GM23248 (cell line): ENCODE measurements at regions not wholly inside any gene's neighbourhood (a gene's known extent, or its start where the extent isn't known, plus 50 kb on each side); places are given as distances from the start of the nearest gene placed in this dataset.
"Not testable (repeated sequence)": the region's sequence is repeated elsewhere in the genome, so short reads cannot be mapped to it uniquely, and the experiment has no call there.

Experiments
- DNase-seq: peaks from one replicate; pipeline ENCODE4 v3.0.0-alpha.2; 2015
- H2AFZ ChIP-seq: fragments of 200-600 bp; sonication (generic); 2 replicates; pipeline ENCODE4 v1.6.1; 2016; ENCODE audit warnings: antibody characterized with exemption
- H3F3A ChIP-seq: fragments of 200-600 bp; sonication (generic); 2 replicates; pipeline ENCODE4 v1.6.1; 2016; ENCODE audit warnings: mild to moderate bottlenecking, antibody characterized with exemption, mixed run types; ENCODE audit not compliant: insufficient read depth
- H3K27ac ChIP-seq: fragments of 200-600 bp; sonication (generic); 2 replicates; pipeline ENCODE4 v1.5.1; 2016; ENCODE audit warnings: mild to moderate bottlenecking
- H3K27me3 ChIP-seq: fragments of 200-600 bp; sonication (generic); replicated peaks from 2 replicates; pipeline ENCODE4 v1.6.1; 2016; ENCODE audit warnings: mild to moderate bottlenecking; ENCODE audit not compliant: insufficient read depth
- H3K36me3 ChIP-seq: fragments of 200-600 bp; sonication (generic); 2 replicates; pipeline ENCODE4 v1.6.1; 2016; ENCODE audit warnings: low read depth, mild to moderate bottlenecking
- H3K4me1 ChIP-seq: fragments of 200-600 bp; sonication (generic); 2 replicates; pipeline ENCODE4 v1.6.1; 2016; ENCODE audit warnings: mild to moderate bottlenecking; ENCODE audit not compliant: insufficient read depth
- H3K4me2 ChIP-seq: fragments of 200-600 bp; sonication (generic); one replicate; pipeline ENCODE4 v1.6.1; 2016; ENCODE audit warnings: mild to moderate bottlenecking; ENCODE audit not compliant: unreplicated experiment
- H3K4me3 ChIP-seq: fragments of 200-600 bp; sonication (generic); 2 replicates; pipeline ENCODE4 v1.5.1; 2016; ENCODE audit warnings: mild to moderate bottlenecking
- H3K79me2 ChIP-seq: fragments of 200-600 bp; sonication (generic); 2 replicates; pipeline ENCODE4 v1.6.1; 2016; ENCODE audit warnings: mild to moderate bottlenecking; ENCODE audit not compliant: insufficient read depth
- H3K9ac ChIP-seq: fragments of 200-600 bp; sonication (generic); 2 replicates; pipeline ENCODE4 v1.6.1; 2016; ENCODE audit warnings: mild to moderate bottlenecking
- H3K9me2 ChIP-seq: fragments of 200-600 bp; sonication (generic); 2 replicates; pipeline ENCODE4 v1.6.1; 2016; ENCODE audit warnings: mixed run types, mild to moderate bottlenecking, moderate library complexity; ENCODE audit not compliant: insufficient read depth
- H3K9me3 ChIP-seq: fragments of 200-600 bp; sonication (generic); one replicate; pipeline ENCODE4 v1.6.1; 2017; ENCODE audit warnings: low read depth
- H4K20me1 ChIP-seq: fragments of 200-600 bp; sonication (generic); 2 replicates; pipeline ENCODE4 v1.6.0; 2016; ENCODE audit not compliant: insufficient read depth
- EZH2 ChIP-seq: fragments of 200-600 bp; sonication (generic); IDR thresholded peaks from 2 replicates; pipeline ENCODE4 v1.6.1; 2018; ENCODE audit warnings: antibody characterized with exemption, mild to moderate bottlenecking; ENCODE audit not compliant: insufficient read depth, poor library complexity, severe bottlenecking
- EZH2phosphoT487 ChIP-seq: fragments of 200-600 bp; sonication (generic); IDR thresholded peaks from 2 replicates; pipeline ENCODE4 v1.6.1; 2018; ENCODE audit warnings: antibody characterized with exemption, moderate library complexity, mild to moderate bottlenecking, low read depth; ENCODE audit not compliant: insufficient read depth
- WGBS, 2 experiments: methylation state at CpG; one replicate each; pipeline ENCODE4 v1.1.6; 2015 to 2017; ENCODE audit warnings: low lambda C conversion rate in 2 of 2, low coverage in 1 of 2; ENCODE audit errors: missing lambda C conversion rate in 2 of 2; 5-methylcytosine and 5-hydroxymethylcytosine counted together
- in situ Hi-C: fragments of 300-500 bp; cut with MboI; formaldehyde crosslinking; loops from 2 replicates; pipeline ENCODE4 v1.15.0; 2020

DNA sequence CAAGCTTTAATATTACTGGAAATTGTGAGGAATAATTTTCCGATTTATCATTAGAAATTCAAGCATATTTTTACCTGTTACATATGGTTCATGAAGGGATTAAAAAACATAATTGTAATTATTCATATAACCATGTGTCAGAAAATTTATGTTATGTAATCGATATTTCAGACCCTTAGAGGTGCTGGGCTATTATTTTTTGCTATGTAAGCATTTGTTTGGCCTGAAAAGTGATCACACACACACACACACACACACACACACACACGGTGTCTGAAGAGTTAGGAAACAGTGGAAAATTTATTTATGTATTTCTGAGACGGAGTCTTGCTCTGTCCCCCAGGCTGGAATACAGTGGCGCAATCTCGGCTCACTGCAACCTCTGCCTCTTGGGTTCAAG is 375.5 kb downstream of the PTH2R start:
- no peaks in the 10 kb centered on the region for H3K36me3 ChIP-seq
- TF ChIP-seq EZH2 (no peak), EZH2phosphoT487 (no peak)
- in situ Hi-C loops = no loop called here
- no peak overlapping the region for H3K27ac ChIP-seq
- H3K9me2 ChIP-seq = no peaks in the 10 kb centered on the region
- no peaks in the 10 kb centered on the region for H3K4me1 ChIP-seq
- no peak for DNase-seq
- 26 to 29% methylated on average over 6 of the region's 6 CpGs for WGBS, 2 experiments
- no peak overlapping the region for H3K9ac ChIP-seq
- no peaks in the 10 kb centered on the region for H3K27me3 ChIP-seq
- no peak overlapping the region for H3K4me3 ChIP-seq
- H2AFZ ChIP-seq = no peak overlapping the region
- H3F3A ChIP-seq = no peaks in the 10 kb centered on the region
- H4K20me1 ChIP-seq = no peaks in the 10 kb centered on the region
- H3K79me2 ChIP-seq = no peaks in the 10 kb centered on the region
- H3K9me3 ChIP-seq = no peaks in the 10 kb centered on the region
- no peak overlapping the region for H3K4me2 ChIP-seq

DNA sequence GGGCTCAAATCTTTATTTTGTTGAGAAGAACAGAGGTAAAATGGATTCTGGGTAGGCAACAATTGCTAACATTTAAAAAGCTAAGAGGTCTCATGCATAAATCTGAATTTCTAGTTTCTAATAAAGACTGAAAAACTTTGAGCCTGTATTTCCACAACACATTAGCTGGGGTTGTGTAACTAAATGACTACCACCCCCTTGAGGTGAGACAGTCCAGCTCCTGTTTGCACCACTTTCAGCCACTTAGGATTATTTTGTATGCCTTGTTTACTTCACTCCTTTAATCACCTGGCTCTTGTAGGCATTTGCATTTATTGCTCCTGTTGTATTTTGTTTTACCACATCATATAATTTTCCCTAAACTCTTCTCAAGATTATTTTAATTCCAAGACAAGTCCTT is 376.6 kb downstream of the PTH2R start:
- Histone ChIP-seq H4K20me1 (no peaks in the 10 kb centered on the region), H3K27me3 (no peaks in the 10 kb centered on the region), H3K4me3 (no peak overlapping the region), H3K4me1 (no peaks in the 10 kb centered on the region), H3K9me2 (no peaks in the 10 kb centered on the region), H3K27ac (no peak overlapping the region), H3K4me2 (no peak overlapping the region), H3F3A (no peaks in the 10 kb centered on the region), H3K9ac (no peak overlapping the region), H2AFZ (no peak overlapping the region), H3K9me3 (no peaks in the 10 kb centered on the region), H3K36me3 (no peaks in the 10 kb centered on the region), H3K79me2 (no peaks in the 10 kb centered on the region)
- in situ Hi-C loops = no loop called here
- DNase-seq = no peak
- TF ChIP-seq EZH2phosphoT487 = no peak
- TF ChIP-seq EZH2 = no peak

DNA sequence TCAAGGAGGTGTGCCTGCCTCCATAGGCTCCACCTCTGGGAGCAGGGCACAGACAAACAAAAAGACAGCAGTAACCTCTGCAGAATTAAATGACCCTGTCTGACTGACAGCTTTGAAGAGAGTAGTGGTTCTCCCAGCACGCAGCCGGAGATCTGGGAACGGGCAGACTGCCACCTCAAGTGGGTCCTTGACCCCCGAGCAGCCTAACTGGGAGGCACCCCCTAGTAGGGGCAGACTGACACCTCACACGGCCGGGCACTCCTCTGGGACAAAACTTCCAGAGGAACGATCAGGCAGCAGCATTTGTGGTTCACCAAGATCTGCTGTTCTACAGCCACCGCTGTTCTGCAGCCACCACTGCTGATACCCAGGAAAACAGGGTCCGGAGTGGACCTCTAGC is 378.2 kb downstream of the PTH2R start:
- H3K4me3 ChIP-seq, H3K36me3 ChIP-seq, H3K4me1 ChIP-seq, H3K9me3 ChIP-seq, H3K27ac ChIP-seq, H3K9ac ChIP-seq, H3K27me3 ChIP-seq, H4K20me1 ChIP-seq, in situ Hi-C loops, DNase-seq, H2AFZ ChIP-seq, H3K79me2 ChIP-seq, H3K4me2 ChIP-seq, H3F3A ChIP-seq, H3K9me2 ChIP-seq: not testable (repeated sequence)
- WGBS, 2 experiments = 22 to 27% methylated on average over 7 to 9 of the region's 9 CpGs

DNA sequence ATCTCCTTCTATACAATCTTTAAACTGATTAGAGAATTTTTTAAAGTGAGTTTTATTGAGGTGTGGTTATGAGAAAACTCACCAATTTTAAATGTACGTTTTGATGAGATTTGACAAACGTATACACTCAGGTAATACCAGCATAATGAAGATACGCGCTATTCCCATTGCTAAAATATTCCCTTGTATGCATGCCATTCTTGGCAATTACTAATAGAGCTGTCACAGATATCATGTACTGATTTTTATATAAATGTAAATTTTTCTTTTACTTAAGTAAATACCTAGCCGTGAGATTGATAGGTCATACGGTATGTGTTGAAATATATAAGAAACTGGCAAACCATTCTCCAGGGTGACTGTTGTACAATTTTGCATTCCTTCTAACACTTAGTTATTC is 384.7 kb downstream of the PTH2R start:
- WGBS, 2 experiments = 67 to 75% methylated on average over 6 of the region's 6 CpGs
- Histone ChIP-seq H3F3A (no peaks in the 10 kb centered on the region), H3K79me2 (no peaks in the 10 kb centered on the region), H3K9me3 (no peaks in the 10 kb centered on the region), H3K36me3 (no peaks in the 10 kb centered on the region), H4K20me1 (no peaks in the 10 kb centered on the region), H3K9ac (no peak overlapping the region), H3K4me2 (no peak overlapping the region), H3K4me3 (no peak overlapping the region), H3K27me3 (no peaks in the 10 kb centered on the region), H3K27ac (no peak overlapping the region), H2AFZ (no peak overlapping the region), H3K9me2 (no peaks in the 10 kb centered on the region), H3K4me1 (no peaks in the 10 kb centered on the region)
- TF ChIP-seq EZH2 (no peak), EZH2phosphoT487 (no peak)
- no peak for DNase-seq
- in situ Hi-C loops = no loop called here

DNA sequence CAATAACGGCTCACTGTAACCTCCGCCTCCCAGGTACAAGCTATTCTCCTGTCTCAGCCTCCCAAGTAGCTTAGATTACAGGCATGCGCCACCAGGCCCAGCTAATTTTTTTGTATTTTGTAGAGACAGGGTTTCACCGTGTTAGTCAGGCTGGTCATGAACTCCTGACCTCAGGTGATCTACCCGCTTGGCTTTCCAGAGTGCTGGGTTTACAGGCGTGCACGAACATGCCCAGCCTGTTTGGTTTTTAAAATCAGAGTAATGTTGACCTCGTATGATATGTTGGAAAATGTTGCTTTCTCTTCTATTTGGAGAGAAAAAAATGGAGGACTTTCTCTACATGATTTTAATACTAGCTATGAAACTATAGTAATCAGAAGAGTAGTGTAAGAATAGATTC is 386.2 kb downstream of the PTH2R start:
- Histone ChIP-seq H3K9me3 (no peaks in the 10 kb centered on the region), H3F3A (no peaks in the 10 kb centered on the region), H3K27me3 (no peaks in the 10 kb centered on the region), H3K4me3 (no peak overlapping the region), H3K9ac (no peak overlapping the region), H2AFZ (no peak overlapping the region), H3K4me2 (no peak overlapping the region), H3K4me1 (no peaks in the 10 kb centered on the region), H3K36me3 (no peaks in the 10 kb centered on the region), H3K27ac (no peak overlapping the region), H3K79me2 (no peaks in the 10 kb centered on the region), H3K9me2 (no peaks in the 10 kb centered on the region), H4K20me1 (no peaks in the 10 kb centered on the region)
- DNase-seq = no peak
- 45 to 46% methylated on average over 8 of the region's 8 CpGs for WGBS, 2 experiments
- in situ Hi-C loops = no loop called here
- TF ChIP-seq EZH2 = no peak
- TF ChIP-seq EZH2phosphoT487 = no peak
